Ishikawa (cell line): ENCODE measurements at regions not wholly inside any gene's neighbourhood (a gene's known extent, or its start where the extent isn't known, plus 50 kb on each side); places are given as distances from the start of the nearest gene placed in this dataset.

Experiments
- CEBPB ChIP-seq: IDR thresholded peaks from 2 replicates; pipeline ENCODE4 v1.6.1; 2012
- CREB1 ChIP-seq: IDR thresholded peaks from 2 replicates; pipeline ENCODE4 v1.6.1; 2012; ENCODE audit warnings: low read depth
- EP300 ChIP-seq: IDR thresholded peaks from 2 replicates; pipeline ENCODE4 v1.6.1; 2012; ENCODE audit warnings: borderline replicate concordance
- MAX ChIP-seq: IDR thresholded peaks from 2 replicates; pipeline ENCODE4 v1.6.1; 2012
- NFIC ChIP-seq: IDR thresholded peaks from 2 replicates; pipeline ENCODE4 v1.6.1; 2012
- RAD21 ChIP-seq: IDR thresholded peaks from 2 replicates; pipeline ENCODE4 v1.6.1; 2012; ENCODE audit warnings: low read depth
- REST ChIP-seq: IDR thresholded peaks from 2 replicates; pipeline ENCODE4 v1.6.1; 2012; ENCODE audit warnings: low read depth, mild to moderate bottlenecking
- TAF1 ChIP-seq: IDR thresholded peaks from 2 replicates; pipeline ENCODE4 v1.6.1; 2012; ENCODE audit warnings: low read depth, mild to moderate bottlenecking
- YY1 ChIP-seq: IDR thresholded peaks from 2 replicates; pipeline ENCODE4 v1.6.1; 2012; ENCODE audit warnings: low read depth

- TF ChIP-seq NFIC (no peak), YY1 (no peak), RAD21 (no peak), CEBPB (no peak), MAX (no peak), EP300 (no peak), TAF1 (no peak), REST (no peak), CREB1 (no peak)
Measured at GRCh38 chr3:105987809-105988208, 119.0 kb upstream of the CBLB start.
